Gastroesophageal sphincter (tissue), 3 donors: ENCODE measurements at regions not wholly inside any gene's neighbourhood (a gene's known extent, or its start where the extent isn't known, plus 50 kb on each side); places are given as distances from the start of the nearest gene placed in this dataset.

Experiments used
- CTCF ChIP-seq, 4 experiments: fragments of 200-600 bp in 2 of 4; fragments of 450-650 bp in 2 of 4; sonication (generic) in 1 of 4; IDR thresholded peaks; one replicate each; pipeline ENCODE4 v1.5.1; 2017 to 2019; ENCODE audit warnings: antibody characterized with exemption in 4 of 4, mild to moderate bottlenecking in 2 of 4, moderate library complexity in 2 of 4
- POLR2A ChIP-seq, 2 donors: fragments of 450-650 bp; IDR thresholded peaks; one replicate each; pipeline ENCODE4 v1.6.1; 2017; ENCODE audit warnings: antibody characterized with exemption in 2 of 2, mild to moderate bottlenecking in 2 of 2, moderate library complexity in 1 of 2

DNA sequence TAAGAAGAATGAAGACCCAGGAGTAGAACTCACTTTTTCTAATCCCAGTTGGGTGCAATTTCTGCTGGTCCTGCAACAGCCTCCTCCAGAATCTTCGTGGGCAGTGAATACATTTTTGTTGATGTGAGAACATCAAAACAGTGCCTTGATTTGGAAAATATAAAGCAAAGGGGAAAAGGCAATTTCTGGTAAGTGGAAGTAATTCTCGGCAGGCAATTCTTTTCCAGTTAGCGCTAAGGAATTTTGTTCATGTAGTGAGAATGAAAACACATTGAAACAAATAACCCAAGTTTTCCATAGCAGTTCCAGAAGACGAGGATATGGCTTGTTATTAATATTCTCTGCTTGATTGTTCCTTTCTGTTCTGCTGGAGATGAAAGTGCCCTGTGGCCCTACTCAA is 178.7 kb downstream of the SPATA31D1 start:
- TF ChIP-seq CTCF (IDR thresholded peaks at IDR 0.05) (no peak), POLR2A (IDR thresholded peaks at IDR 0.05) (no peak)
